Tibial nerve (tissue), 4 donors: ENCODE measurements at regions not wholly inside any gene's neighbourhood (a gene's known extent, or its start where the extent isn't known, plus 50 kb on each side); places are given as distances from the start of the nearest gene placed in this dataset.

ENCODE experiments used
- EP300 ChIP-seq, 2 donors: sonication (generic); formaldehyde crosslinking; IDR thresholded peaks; one replicate each; pipeline ENCODE4 v1.6.1; 2017; ENCODE audit warnings: antibody characterized with exemption in 2 of 2, mild to moderate bottlenecking in 1 of 2
- POLR2A ChIP-seq, 2 donors: fragments of 450-650 bp; IDR thresholded peaks; one replicate each; pipeline ENCODE4 v1.6.1; 2017; ENCODE audit warnings: antibody characterized with exemption in 2 of 2, mild to moderate bottlenecking in 2 of 2, moderate library complexity in 2 of 2
- TF ChIP-seq, protein P1 (sequence below), 5 experiments: fragments of 200-600 bp in 3 of 5; fragments of 450-650 bp in 2 of 5; sonication (generic) in 3 of 5; IDR thresholded peaks; one replicate each; pipeline ENCODE4 v1.5.1; 2016 to 2019; ENCODE audit warnings: antibody characterized with exemption in 5 of 5, mild to moderate bottlenecking in 3 of 5, moderate library complexity in 2 of 5

- TF ChIP-seq, protein P1, sequence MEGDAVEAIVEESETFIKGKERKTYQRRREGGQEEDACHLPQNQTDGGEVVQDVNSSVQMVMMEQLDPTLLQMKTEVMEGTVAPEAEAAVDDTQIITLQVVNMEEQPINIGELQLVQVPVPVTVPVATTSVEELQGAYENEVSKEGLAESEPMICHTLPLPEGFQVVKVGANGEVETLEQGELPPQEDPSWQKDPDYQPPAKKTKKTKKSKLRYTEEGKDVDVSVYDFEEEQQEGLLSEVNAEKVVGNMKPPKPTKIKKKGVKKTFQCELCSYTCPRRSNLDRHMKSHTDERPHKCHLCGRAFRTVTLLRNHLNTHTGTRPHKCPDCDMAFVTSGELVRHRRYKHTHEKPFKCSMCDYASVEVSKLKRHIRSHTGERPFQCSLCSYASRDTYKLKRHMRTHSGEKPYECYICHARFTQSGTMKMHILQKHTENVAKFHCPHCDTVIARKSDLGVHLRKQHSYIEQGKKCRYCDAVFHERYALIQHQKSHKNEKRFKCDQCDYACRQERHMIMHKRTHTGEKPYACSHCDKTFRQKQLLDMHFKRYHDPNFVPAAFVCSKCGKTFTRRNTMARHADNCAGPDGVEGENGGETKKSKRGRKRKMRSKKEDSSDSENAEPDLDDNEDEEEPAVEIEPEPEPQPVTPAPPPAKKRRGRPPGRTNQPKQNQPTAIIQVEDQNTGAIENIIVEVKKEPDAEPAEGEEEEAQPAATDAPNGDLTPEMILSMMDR (IDR thresholded peaks at IDR 0.05): no peak
- no peak for TF ChIP-seq POLR2A (IDR thresholded peaks at IDR 0.05)
- TF ChIP-seq EP300 (IDR thresholded peaks at IDR 0.05): no peak
Observed at GRCh38 chr12:107525063-107525718, 160.4 kb upstream of the PWP1 start.
